GM06990 (cell line): ENCODE measurements at regions not wholly inside any gene's neighbourhood (a gene's known extent, or its start where the extent isn't known, plus 50 kb on each side); places are given as distances from the start of the nearest gene placed in this dataset.

Experiments used
- DNase-seq: peaks from one replicate; pipeline ENCODE4 v3.0.0-alpha.2; 2011; ENCODE audit not compliant: insufficient read length; ENCODE audit errors: extremely low read depth
- H3K27me3 ChIP-seq: replicated peaks from 2 replicates; pipeline ENCODE4 v1.6.0; 2011; ENCODE audit warnings: low read length; ENCODE audit not compliant: control insufficient read depth, insufficient read depth
- H3K36me3 ChIP-seq: 2 replicates; pipeline ENCODE4 v1.5.1; 2011; ENCODE audit warnings: low read length; ENCODE audit not compliant: control insufficient read depth, insufficient read depth
- H3K4me3 ChIP-seq: replicated peaks from 2 replicates; pipeline ENCODE4 v1.5.1; 2011; ENCODE audit warnings: low read depth, mild to moderate bottlenecking, control low read depth, low read length
- CTCF ChIP-seq: IDR thresholded peaks from 2 replicates; pipeline ENCODE4 v1.5.1; 2011; ENCODE audit warnings: low read length, control low read depth, mild to moderate bottlenecking, inconsistent platforms; ENCODE audit not compliant: insufficient read depth, poor library complexity, severe bottlenecking

- Histone ChIP-seq H3K36me3 (no peaks in the 10 kb centered on the region), H3K27me3 (no peaks in the 10 kb centered on the region), H3K4me3 (no peak overlapping the region)
- no peak for DNase-seq
- TF ChIP-seq CTCF = no peak
These were observed 250.9 kb downstream of the DCDC2C start for GRCh38 chr2:3954261-3954660.

- Histone ChIP-seq H3K36me3 (no peaks in the 10 kb centered on the region), H3K4me3 (no peak overlapping the region), H3K27me3 (no peaks in the 10 kb centered on the region)
- TF ChIP-seq CTCF = no peak
- no peak for DNase-seq
These were observed 253.0 kb downstream of the DCDC2C start for GRCh38 chr2:3956406-3956805.

- no peak for DNase-seq
- H3K4me3 ChIP-seq = no peak overlapping the region
- H3K36me3 ChIP-seq = no peaks in the 10 kb centered on the region
- no peaks in the 10 kb centered on the region for H3K27me3 ChIP-seq
- TF ChIP-seq CTCF = no peak
These were observed 253.5 kb downstream of the DCDC2C start for GRCh38 chr2:3956892-3957291.

GRCh38 chr2:3958465-3958864 is 255.1 kb downstream of the DCDC2C start:
- Histone ChIP-seq H3K27me3 (no peaks in the 10 kb centered on the region), H3K36me3 (no peaks in the 10 kb centered on the region), H3K4me3 (no peak overlapping the region)
- TF ChIP-seq CTCF = no peak
- no peak for DNase-seq

- no peak for TF ChIP-seq CTCF
- DNase-seq = no peak
These were observed 255.6 kb downstream of the DCDC2C start for GRCh38 chr2:3958969-3959368.

GRCh38 chr2:3959372-3959771 is 256.0 kb downstream of the DCDC2C start:
- DNase-seq = no peak
- H3K4me3 ChIP-seq = no peak overlapping the region
- no peaks in the 10 kb centered on the region for H3K36me3 ChIP-seq
- no peaks in the 10 kb centered on the region for H3K27me3 ChIP-seq
- TF ChIP-seq CTCF = peak; percentile 62

More at GRCh38 chr2:3958969-3959368, 255.6 kb downstream of the DCDC2C start:
- Histone ChIP-seq H3K36me3 (no peaks in the 10 kb centered on the region), H3K27me3 (no peaks in the 10 kb centered on the region), H3K4me3 (no peak overlapping the region)
